ENCODE measurements at regions not wholly inside any gene's neighbourhood (a gene's known extent, or its start where the extent isn't known, plus 50 kb on each side); places are given as distances from the start of the nearest gene placed in this dataset.

DNA sequence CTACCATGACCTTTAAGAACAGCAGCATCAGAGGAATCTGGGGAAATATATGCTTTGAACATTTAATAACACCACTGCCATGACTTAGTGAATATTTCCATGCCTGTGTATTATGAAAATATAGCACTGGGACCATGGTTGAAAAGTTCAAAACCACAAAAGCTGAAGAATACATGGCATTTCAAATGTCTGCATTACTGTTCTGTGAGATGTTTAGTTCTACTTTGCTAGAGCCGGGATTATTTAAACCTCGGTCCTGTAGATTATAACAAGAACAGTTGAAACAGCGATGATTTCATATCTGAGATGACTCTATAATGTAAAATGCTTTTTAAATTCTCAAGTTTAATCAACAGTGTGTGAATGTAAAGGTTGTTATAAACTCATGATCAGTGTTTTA, 126.7 kb upstream of the AGA start:
- no peak overlapping the region for H3K27ac Mint-ChIP-seq (ENCODE audit: unreplicated experiment)
- no peaks in the 10 kb centered on the region for H3K27me3 Mint-ChIP-seq (ENCODE audit: unreplicated experiment)
- peaks cover 1% of the 10 kb centered on the region for H3K4me1 Mint-ChIP-seq (ENCODE audit: unreplicated experiment)
- H3K36me3 Mint-ChIP-seq (ENCODE audit: unreplicated experiment), result no peaks in the 10 kb centered on the region
- H3K4me3 Mint-ChIP-seq (ENCODE audit: unreplicated experiment), result no peak overlapping the region
- TF ChIP-seq, protein P1, sequence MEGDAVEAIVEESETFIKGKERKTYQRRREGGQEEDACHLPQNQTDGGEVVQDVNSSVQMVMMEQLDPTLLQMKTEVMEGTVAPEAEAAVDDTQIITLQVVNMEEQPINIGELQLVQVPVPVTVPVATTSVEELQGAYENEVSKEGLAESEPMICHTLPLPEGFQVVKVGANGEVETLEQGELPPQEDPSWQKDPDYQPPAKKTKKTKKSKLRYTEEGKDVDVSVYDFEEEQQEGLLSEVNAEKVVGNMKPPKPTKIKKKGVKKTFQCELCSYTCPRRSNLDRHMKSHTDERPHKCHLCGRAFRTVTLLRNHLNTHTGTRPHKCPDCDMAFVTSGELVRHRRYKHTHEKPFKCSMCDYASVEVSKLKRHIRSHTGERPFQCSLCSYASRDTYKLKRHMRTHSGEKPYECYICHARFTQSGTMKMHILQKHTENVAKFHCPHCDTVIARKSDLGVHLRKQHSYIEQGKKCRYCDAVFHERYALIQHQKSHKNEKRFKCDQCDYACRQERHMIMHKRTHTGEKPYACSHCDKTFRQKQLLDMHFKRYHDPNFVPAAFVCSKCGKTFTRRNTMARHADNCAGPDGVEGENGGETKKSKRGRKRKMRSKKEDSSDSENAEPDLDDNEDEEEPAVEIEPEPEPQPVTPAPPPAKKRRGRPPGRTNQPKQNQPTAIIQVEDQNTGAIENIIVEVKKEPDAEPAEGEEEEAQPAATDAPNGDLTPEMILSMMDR (IDR thresholded peaks at IDR 0.05), result no peak
- H3K9me3 Mint-ChIP-seq (ENCODE audit: unreplicated experiment), result no peaks in the 10 kb centered on the region
- DNase-seq (ENCODE audit: extremely low spot score, unreplicated experiment), result no peak

DNA sequence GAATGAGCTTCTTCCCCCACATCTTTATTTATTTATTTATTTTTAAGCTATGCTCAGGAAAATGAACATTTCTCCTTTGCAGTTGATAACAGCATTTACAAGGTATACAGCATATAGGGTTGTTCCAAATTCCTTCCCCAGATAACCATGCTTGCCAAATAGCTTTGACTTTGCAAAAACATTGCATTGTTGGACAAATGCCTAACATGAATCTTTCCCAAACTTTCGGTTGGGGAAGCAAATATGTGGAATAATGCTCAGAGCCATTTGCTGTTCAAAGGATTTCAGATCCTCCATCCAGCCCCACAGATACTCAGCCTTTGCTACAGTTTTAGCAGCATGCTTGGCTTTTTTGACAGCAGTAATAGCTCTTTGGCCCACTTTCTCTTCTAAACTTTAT, 127.2 kb upstream of the AGA start:
- H3K27me3 Mint-ChIP-seq (ENCODE audit: unreplicated experiment), result no peaks in the 10 kb centered on the region
- no peak for DNase-seq (ENCODE audit: extremely low spot score, unreplicated experiment)
- peaks cover 2% of the 10 kb centered on the region for H3K4me1 Mint-ChIP-seq (ENCODE audit: unreplicated experiment)
- no peaks in the 10 kb centered on the region for H3K9me3 Mint-ChIP-seq (ENCODE audit: unreplicated experiment)
- no peak overlapping the region for H3K27ac Mint-ChIP-seq (ENCODE audit: unreplicated experiment)
- no peak overlapping the region for H3K4me3 Mint-ChIP-seq (ENCODE audit: unreplicated experiment)
- TF ChIP-seq, protein P1 (IDR thresholded peaks at IDR 0.05), result no peak
- H3K36me3 Mint-ChIP-seq (ENCODE audit: unreplicated experiment), result no peaks in the 10 kb centered on the region

DNA sequence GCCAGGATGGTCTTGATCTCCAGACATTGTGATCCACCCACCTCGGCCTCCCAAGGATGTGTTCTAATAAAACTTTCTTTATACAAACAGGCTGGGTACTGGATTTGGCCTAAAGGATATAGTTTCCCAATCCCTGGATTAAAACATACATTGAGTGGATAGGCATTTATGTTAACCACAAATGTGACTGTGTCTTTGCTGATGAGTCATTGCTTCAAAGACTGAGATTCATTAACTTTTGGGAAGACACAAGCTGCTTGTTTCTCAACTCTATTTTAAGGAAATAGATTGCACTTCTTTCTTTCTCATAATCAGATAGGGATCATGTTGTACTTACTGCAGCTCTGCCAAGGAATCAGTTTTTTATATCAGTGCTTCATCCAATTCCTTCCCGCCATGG, 131.3 kb upstream of the AGA start:
- DNase-seq (ENCODE audit: extremely low spot score, unreplicated experiment), result no peak
- Mint-ChIP-seq H3K27me3 (ENCODE audit: unreplicated experiment) (peaks cover 13% of the 10 kb centered on the region), H3K4me3 (ENCODE audit: unreplicated experiment) (no peak overlapping the region)

DNA sequence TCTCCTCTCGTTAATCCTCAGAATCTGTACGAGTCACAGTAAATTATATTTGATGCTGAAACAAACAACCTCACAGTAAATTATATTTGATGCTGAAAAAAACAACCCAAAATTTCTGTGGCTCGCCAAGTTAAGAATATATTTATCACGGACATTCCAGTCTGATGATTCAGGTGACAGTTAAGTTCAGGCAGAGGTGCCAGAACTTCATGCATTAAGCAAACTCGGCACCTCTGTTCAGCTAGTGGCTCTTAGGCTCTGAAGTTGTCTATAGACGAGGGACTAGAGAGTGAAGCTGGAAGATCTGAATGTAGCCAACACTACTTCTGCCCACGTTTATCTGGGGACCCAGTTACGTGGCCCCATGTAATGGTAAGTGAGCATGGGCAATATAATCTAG, 132.2 kb upstream of the AGA start:
- TF ChIP-seq, protein P1 (IDR thresholded peaks at IDR 0.05), result no peak
- Mint-ChIP-seq H3K4me3 (ENCODE audit: unreplicated experiment) (no peak overlapping the region), H3K9me3 (ENCODE audit: unreplicated experiment) (no peaks in the 10 kb centered on the region), H3K27me3 (ENCODE audit: unreplicated experiment) (peaks cover 13% of the 10 kb centered on the region), H3K27ac (ENCODE audit: unreplicated experiment) (no peak overlapping the region), H3K4me1 (ENCODE audit: unreplicated experiment) (peaks cover 2% of the 10 kb centered on the region), H3K36me3 (ENCODE audit: unreplicated experiment) (no peaks in the 10 kb centered on the region)
- no peak for DNase-seq (ENCODE audit: extremely low spot score, unreplicated experiment)

More for the DNA sequence above, 131.3 kb upstream of the AGA start:
- H3K27ac Mint-ChIP-seq (ENCODE audit: unreplicated experiment), result no peak overlapping the region
- TF ChIP-seq, protein P1 (IDR thresholded peaks at IDR 0.05), result no peak
- no peaks in the 10 kb centered on the region for H3K36me3 Mint-ChIP-seq (ENCODE audit: unreplicated experiment)
- peaks cover 2% of the 10 kb centered on the region for H3K4me1 Mint-ChIP-seq (ENCODE audit: unreplicated experiment)
- H3K9me3 Mint-ChIP-seq (ENCODE audit: unreplicated experiment), result no peaks in the 10 kb centered on the region

DNA sequence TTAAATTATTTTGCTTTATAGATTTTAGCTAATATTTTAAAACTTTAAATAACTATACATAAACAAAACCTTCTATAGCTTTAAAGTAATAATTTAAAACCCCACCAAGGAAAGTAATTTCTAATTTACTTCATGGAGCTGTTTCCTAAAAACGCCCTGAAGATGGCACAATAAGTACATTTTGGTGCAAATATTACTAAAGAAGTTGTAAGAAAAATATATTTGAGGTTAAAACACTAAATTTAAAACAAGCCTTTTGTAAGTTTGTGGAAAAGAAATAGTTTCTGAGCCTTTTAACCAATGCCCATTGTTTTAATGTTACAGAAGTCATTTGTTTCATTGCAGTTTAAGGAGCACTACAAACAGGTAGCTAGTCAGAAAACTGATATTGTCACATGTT, 137.4 kb upstream of the AGA start:
- Mint-ChIP-seq H3K4me3 (ENCODE audit: unreplicated experiment) (no peak overlapping the region), H3K9me3 (ENCODE audit: unreplicated experiment) (no peaks in the 10 kb centered on the region), H3K4me1 (ENCODE audit: unreplicated experiment) (no peaks in the 10 kb centered on the region), H3K27ac (ENCODE audit: unreplicated experiment) (no peak overlapping the region), H3K27me3 (ENCODE audit: unreplicated experiment) (peaks cover 15% of the 10 kb centered on the region), H3K36me3 (ENCODE audit: unreplicated experiment) (no peaks in the 10 kb centered on the region)
- DNase-seq (ENCODE audit: extremely low spot score, unreplicated experiment), result no peak
- TF ChIP-seq, protein P1 (IDR thresholded peaks at IDR 0.05), result peak; percentile 21

Data from osteocyte (in vitro differentiated cells).